Posterior cingulate gyrus (tissue), 11 donors: ENCODE measurements at regions not wholly inside any gene's neighbourhood (a gene's known extent, or its start where the extent isn't known, plus 50 kb on each side); places are given as distances from the start of the nearest gene placed in this dataset.
"Not testable (repeated sequence)": the region's sequence is repeated elsewhere in the genome, so short reads cannot be mapped to it uniquely, and the experiment has no call there.

Source experiments
- DNase-seq, 10 donors: peaks; one replicate each; pipeline versions ENCODE4 v3.0.0 to v3.0.0-alpha.2; 2020 to 2021; ENCODE audit warnings: mixed read lengths in 3 of 10
- intact Hi-C: fragments of 100-400 bp; cut with DNase I; formaldehyde crosslinking; loops from one replicate; pipeline ENCODE4 v1.15.1; 2023

DNA sequence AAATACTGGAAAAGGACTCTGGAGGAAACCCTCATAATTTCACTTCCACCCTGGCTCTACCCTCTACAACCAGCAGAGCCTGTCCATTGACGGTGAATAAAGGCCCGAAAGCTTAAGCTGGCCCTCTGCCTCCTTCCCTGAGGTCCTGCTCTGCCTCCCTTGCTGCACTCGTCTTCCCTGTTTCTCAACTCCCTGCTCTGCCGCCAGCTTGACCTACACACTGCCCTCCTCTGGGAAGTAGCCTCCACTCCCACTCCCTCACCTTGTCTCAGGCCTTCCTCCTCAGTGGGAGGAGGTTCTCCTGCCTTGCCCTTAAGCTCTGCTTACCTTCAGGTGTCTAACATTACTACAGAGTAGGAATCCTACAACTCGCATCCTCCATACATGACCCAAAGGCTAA is 608.6 kb upstream of the NR3C2 start:
- intact Hi-C loops = no loop called here
- DNase-seq = no peak

DNA sequence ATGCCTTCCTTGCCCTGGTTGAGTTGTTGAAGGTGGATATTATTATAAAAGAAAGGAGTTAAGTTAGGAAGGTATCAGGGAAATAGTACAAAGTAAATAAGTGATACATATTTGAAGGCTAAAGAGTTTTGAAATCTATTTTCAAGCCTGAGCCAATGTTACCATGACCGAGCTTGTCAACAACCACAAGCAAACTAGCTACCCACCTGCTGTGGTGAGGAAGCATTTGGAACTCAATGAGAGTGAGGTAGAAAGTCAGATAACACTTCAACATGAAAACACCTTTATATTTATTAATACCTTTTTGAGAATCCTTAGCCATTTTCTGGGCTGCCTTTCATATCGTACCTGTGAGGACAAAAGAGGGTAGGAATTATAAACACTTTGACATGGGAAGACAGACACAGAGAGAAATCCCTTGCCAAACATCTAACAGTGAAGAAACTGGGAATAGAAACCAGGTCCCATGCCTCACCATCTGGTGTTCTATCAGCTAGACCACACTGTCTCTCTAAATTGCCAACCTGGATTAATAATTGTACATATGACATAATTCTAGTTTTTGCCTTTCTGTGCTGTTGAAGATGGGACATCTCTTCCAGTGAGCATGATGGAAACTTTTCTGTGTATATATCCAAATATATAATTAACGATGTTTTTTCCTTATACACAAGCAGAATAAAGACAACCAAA is 606.4 kb upstream of the NR3C2 start:
- intact Hi-C loops = no loop called here
- no peak for DNase-seq

DNA sequence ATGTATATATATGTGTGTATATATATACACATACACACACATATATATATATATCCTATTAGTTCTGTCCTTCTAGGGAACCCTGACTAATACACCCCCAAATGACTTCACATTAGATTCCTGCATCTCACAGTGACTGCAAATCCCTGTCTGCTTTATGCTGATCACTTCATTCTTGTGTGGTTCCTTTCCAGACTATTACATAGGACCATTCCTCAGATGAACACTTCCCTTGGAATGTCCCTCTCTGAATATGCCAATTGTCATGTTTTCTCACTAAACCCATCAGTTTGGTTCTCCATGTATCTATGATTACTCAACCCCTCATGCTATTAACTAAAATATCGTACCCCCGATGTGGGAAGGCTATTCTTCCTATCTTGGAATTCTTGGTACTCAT is 605.2 kb upstream of the NR3C2 start:
- intact Hi-C loops = no loop called here
- DNase-seq = no peak

DNA sequence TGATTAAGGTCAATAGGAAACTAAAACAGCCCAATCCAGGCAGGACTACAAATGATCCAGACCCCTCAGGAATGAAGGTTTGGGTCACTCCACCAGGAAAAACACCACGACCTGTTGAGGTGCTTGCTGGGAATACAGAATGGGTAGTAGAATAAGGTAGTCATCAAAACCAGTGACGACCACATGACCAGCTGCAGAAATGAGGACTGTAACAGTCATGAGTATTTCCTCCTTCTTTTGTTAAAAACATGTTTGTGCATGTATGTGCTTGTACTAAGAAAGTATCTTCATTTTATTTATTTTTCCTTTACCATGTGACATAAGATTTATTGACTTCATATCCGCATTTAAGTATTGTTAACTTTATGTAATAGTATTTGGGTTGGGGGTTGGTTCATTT is 603.5 kb upstream of the NR3C2 start:
- no peak for DNase-seq
- intact Hi-C loops = no loop called here

DNA sequence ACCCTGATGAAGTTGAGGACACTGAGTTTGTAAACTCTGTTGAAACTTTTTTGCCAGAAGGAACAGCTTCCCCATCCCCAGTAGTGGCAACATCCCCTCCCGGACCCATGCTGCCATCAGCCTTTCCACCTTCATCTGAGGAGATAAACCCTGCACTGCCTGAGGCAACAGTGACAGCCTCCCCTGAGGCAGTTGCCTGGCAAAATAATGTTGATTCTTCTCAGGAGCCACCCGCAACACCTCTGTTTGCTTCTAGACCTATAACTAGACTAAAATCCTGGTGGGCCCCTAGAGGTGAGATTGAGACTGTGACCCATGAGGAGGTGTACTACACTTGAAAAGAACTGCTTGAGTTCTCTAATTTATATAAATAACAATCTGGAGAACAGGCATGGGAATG is 597.6 kb upstream of the NR3C2 start:
- DNase-seq, intact Hi-C loops: not testable (repeated sequence)

DNA sequence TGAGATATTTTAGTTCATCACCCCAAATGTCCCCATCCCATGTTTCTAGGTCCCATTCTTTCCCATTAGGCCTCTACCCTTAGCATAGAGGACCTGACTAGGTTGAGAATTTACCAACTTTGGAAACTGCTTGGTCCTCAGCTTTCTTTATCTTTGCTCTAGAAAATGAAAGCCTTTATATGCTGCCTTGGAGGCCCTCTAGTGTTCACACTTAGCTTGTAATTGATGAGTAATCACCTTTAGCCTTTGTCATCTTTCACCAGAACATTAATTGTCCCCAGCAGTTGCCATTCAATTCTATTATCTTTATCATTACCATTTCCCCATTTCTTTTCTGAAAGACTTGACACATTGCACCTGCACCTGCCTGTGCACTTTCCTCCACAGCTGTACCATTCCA is 589.2 kb upstream of the NR3C2 start:
- DNase-seq = no peak

DNA sequence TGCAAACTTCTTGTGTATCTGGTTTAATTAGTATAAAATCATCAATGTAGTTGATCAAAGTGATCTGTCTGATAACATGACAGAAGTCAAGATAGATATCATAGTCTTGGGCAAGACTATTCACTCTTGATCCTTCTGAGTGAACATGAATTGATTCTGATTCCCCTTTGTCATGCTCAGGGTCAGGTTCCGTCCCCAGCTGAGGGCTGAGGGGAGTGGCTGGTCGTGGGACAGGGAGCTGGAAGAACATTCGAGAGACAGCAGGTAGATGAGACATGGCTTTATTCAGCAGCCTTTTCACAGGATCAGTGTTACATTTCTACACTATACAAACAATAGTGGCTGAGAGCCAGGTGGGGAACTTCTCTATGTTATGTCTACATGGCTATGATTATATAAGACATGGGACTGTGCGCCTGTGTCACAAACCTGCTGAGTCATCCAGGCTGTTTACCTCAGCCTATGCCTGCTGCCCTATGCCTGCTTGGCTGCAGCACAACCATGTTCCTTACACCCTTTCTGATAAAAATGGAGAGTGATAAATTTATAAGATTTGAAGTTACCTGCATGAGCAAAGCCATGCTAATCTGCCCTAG is 586.9 kb upstream of the NR3C2 start:
- peak in 1 of 10 donors; percentile 65 for DNase-seq
- intact Hi-C loops = no loop called here

More for the DNA sequence above, 589.2 kb upstream of the NR3C2 start:
- intact Hi-C loops = no loop called here

DNA sequence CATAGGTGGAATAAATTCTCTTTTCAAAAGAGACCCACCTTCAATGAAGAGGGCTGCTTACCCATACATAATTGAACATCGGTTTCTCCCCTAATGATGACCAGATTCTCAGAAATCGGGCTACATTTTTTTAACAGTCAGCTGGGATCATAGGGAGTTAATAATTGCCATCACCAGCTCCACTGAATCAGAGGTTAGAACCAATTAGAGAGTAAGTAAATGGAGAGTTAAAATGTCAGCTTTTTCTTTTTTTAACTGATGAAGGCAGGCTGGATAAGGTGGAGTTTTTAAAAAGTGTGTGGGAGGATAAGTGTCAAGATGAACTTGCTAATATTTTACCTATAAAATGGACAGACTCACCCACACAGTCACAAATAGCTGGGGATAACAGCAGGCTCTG is 584.5 kb upstream of the NR3C2 start:
- intact Hi-C loops = no loop called here
- no peak for DNase-seq

DNA sequence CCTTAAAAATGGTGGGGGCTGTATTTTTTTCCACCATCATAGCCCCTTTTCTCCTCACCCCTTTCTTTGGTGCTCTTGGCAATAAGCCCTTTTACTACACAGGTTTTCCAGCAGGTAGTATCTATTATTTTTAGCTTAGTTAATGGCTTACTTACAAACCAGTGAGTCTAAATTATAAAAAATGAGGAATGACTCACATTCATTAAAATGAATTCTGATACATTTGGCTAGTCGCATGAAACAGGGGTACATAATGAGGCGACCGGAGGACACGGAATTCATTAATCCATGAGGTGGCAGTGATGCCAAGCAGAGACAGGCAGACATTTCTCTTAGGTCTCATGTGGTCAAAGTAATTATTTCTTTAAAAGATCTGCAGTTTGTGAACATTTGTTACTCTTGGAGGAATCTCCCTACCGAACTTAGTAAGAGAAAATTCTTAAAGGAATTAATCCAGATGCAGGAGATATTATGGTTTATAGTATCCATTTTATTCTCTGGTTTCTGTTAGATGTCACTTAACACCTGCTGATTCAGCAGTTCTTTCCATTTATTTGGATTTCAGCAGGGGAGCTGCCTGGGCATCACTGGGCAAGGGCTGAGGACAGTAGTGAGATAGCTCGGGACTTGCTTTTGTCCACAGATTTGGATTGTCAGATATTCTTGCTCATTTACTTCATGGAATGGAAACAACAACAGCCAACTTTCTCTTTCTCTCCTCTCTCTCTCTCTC is 575.0 kb upstream of the NR3C2 start:
- intact Hi-C loops = no loop called here
- DNase-seq = no peak

DNA sequence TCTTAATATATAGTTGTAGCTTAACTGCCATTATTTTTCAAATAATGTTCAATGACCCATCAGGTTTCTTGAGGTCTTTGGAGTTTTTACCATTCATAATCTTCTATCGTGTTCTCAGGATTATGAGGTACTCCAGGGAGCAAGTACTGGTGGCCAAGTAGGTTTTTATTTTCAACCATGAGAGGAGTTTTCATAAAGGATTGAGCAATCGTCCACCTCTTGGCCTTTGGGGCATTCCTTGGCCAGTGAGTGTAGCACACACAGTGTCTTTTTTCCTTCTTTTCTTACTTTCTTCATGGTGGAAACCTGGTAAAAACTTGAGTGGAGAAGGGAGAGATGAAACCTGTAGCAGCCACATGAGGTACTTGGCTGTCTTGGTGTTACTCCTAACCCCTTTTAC is 567.0 kb upstream of the NR3C2 start:
- no peak for DNase-seq
- intact Hi-C loops = no loop called here

DNA sequence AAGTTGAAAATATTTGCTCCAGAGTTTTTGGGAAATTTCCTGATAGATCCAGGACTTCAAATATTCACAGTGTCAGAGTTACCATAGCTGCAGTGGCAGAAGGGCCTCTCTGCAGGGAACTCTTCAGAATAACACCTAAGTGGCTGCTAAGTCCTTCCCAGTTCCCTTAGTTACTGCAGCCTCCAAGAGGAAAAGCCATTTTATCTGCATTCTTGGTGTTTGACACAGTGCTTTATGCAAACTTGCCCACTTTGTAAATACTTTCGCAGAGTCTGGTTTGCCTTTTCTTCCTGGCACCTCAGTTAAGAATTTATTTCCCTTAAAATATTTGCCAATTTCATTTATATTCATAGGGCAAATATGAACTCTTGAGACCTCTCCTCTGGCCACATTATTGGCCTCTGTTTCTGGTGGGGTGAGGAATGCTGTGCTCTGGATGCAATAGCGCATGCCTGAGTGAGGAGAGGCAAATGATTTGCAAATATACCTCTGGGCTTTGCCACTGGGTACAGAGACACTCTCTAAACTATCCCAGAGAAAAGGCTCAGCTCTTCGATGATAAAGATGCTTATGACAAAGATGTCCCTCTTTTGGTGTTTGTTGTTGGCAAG is 566.3 kb upstream of the NR3C2 start:
- DNase-seq = no peak
- intact Hi-C loops = no loop called here

DNA sequence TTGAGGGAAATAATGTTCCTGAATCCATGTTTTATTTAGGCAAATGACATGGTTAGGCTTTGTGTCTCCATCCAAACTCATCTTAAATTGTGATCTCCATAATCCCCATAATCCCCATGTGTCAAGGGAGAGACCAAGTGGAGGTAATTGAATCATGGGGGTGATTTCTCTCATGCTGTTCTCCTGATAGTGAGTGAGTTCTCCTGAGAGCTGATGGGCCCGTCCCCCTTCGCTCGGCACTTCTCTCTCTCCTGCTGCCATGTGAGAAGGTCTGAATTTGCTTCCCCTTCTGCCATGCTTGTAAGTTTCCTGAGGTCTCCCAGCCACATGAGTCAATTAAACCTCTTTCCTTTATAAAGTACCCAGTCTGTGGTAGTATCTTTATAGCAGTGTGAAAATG is 563.0 kb upstream of the NR3C2 start:
- intact Hi-C loops = no loop called here
- DNase-seq = no peak

DNA sequence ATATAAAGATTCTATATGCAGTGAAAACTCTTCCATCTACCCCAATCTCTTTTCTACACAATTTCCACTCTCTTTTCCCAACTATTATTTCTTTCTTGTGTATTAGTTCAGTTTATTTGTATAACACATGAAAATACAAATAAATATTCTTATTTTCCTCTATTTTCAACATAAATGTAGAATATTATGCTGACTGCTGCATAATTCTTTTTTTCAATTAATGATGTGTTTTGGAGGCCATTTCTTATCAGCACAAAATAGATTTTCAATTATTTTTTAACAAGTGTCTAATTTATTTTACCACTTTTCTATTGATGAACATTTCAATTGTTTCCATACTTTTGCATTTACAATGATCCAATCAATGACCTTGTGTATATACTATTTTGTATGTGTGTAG is 557.7 kb upstream of the NR3C2 start:
- no peak for DNase-seq
- intact Hi-C loops = no loop called here

DNA sequence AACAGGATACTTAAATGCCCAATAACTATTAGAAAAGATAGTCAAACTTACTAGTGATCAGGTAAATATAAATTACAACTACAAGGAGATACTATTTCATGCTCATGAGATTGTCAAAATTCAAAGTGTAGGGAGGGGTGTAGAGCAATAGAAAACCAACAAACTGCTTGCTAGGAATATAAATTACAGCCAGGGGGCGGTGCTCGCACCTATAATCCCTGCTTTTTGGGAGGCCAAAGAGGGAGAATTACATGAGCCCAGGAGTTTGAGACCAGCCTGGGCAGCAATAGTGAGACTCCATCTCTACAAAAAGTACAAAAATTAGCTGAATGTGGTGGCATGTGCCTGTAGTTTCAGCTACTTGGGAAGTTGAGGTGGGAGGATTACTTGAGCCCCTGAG is 556.5 kb upstream of the NR3C2 start:
- intact Hi-C loops = no loop called here
- no peak for DNase-seq

DNA sequence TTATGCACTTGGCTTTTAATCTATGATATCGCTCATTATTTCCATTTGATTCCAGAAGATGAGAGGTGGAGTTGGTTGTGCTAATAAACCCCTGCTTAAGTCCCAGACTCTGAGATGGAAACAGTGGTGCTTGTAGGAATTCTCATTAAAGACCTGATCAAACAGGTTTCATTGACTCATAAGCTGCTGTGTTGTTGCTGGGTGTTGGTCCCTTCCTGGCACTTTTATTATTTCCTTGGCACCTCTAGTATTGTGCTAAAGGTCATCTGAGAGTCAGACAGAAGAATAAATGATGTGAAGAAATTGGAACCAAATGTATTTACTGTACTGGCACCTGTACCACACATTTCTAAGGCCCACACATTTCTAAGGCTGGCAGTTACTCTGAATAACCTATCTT is 544.7 kb upstream of the NR3C2 start:
- DNase-seq = no peak
- intact Hi-C loops = no loop called here

DNA sequence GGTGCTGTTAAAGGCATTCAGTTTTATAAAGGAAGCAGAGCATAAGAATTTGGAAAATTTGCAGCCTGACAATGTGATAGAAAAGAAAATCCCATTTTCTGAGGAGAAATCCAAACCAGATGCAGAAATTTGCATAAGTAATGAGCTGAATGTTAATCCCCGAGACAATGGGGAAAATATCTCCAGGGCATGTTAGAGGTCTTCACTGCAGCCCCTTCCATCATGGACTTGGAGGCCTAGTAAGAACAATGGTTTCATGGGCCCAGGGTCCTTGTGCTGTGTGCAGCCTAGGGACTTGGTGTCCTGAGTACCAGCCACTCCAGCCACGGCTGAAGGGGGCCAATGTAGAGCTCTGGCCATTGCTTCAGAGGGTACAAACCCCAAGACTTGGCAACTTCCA is 542.7 kb upstream of the NR3C2 start:
- intact Hi-C loops = no loop called here

DNA sequence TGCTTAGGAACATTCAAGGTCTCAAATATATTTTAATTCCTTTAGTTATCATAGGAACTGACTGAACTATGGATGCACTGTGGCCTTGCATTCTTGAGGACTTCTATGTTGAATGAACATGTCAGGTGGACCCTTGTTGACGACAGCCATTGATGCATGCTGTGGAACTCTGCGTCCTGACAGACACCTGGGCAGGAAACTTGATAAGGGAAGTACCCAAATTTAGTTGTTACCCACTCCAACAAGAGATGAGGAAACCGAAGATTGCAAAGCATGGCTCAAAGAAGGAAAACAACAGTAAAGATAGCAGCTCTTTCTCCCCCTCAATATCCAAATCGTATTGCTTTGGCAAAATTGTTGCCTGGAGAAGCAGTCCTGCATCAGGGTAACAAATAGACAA is 540.0 kb upstream of the NR3C2 start:
- DNase-seq = no peak
- intact Hi-C loops = no loop called here

More for the DNA sequence above, 542.7 kb upstream of the NR3C2 start:
- no peak for DNase-seq

DNA sequence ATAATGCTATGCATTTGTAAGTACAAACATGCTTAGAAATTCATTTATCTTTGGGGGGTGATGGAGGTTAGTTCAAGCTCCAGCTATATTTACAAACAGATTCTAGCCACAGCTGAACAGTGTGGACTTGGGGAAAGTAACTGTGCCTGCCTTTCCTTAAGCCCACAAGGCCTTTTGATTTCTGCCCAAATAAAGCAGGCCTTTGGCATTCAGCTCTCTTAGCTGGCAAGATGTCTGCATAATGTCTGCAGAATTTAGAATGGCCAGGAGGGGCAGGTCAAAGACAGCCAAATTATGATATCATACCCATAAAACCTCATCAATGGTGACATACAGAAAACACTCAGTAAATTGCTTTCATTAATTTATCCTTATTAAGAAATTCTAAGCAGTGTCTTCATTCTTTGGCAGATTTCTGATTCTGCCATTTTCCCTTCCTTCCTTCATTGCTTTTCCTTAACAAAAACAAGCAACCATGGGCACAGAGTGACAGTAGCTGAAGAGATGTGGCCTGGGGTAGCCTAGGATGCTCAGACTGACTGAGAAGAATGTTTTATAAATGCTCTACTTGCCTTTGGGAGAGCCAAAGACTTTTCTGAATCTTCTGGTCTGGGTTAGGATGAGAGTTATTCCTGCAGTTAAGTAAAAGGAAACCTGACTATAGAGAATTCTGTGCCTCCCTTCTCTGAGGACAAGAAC is 538.7 kb upstream of the NR3C2 start:
- intact Hi-C loops = no loop called here
- no peak for DNase-seq

DNA sequence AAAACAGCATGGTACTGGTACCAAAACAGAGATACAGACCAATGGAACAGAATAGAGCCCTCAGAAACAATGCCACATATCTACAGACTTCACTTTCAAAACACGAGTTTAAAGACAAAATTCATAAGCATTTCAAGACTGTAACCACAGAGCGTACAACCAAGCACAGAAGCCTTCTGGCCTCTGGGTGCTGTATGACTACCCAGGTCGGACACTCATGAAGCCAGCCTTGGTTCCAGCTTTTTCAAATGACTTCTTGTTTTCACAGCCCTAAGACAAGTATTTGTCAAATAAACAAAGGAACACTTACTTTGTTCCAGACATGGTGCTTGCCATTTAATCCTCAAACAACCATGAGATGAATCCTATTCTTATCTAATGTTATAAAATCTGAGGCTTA is 536.1 kb upstream of the NR3C2 start:
- intact Hi-C loops = no loop called here
- DNase-seq = no peak

DNA sequence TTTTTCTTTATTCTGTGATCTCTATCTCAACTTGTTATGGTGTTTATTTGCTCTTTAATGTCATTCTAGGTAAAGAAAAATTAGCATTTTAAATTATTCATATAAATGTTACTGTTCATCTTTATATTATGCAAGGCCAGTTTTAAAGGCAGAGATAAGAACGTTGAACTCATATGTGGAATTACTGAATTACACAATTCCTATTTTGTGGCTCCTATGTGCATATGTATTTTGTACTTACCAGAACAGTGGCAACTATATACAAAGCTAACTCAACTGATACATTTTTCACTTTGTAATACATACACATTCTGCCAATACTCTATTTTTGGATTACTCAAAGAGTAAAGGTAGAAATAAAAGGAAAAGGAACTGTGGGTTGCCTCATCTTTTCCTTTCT is 533.2 kb upstream of the NR3C2 start:
- intact Hi-C loops = no loop called here

DNA sequence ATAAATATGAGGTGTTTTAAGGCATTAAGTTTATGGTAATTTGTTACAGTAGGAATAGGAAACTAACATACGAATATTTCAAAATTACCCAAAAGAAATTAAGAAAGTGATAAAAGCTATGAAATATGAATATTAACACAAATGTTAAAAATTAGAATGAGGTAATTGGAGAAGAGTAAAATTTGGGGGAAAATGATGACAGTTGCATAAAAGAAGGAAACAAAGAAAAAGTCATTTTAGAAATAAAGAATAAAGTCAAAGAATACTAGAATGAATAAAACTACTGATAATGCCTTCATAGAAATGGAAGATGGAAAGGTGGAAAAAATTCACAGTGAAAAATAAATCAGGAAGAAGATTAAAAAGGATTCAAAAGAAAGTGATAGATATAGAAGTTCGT is 522.9 kb upstream of the NR3C2 start:
- intact Hi-C loops = no loop called here
- DNase-seq = no peak

More for the DNA sequence above, 533.2 kb upstream of the NR3C2 start:
- no peak for DNase-seq
